Smooth muscle cell (in vitro differentiated cells): ENCODE measurements at regions not wholly inside any gene's neighbourhood (a gene's known extent, or its start where the extent isn't known, plus 50 kb on each side); places are given as distances from the start of the nearest gene placed in this dataset.

Experiments used
- DNase-seq: peaks from one replicate; lab custom pipeline; 2025; ENCODE audit not compliant: unreplicated experiment; lab: John Stamatoyannopoulos, UW
- H2AFZ ChIP-seq: fragments of 200-600 bp; sonication (generic); 2 replicates; pipeline ENCODE4 v1.6.0; 2016; ENCODE audit warnings: antibody characterized with exemption, low read depth, mild to moderate bottlenecking
- H3F3A ChIP-seq: fragments of 200-600 bp; sonication (generic); 2 replicates; pipeline ENCODE4 v1.6.0; 2017; ENCODE audit warnings: antibody characterized with exemption, low read depth
- H3K27ac ChIP-seq: fragments of 200-600 bp; sonication (generic); 2 replicates; pipeline ENCODE4 v1.5.1; 2016; ENCODE audit warnings: low read depth, mild to moderate bottlenecking
- H3K27me3 ChIP-seq: fragments of 200-600 bp; sonication (generic); 2 replicates; pipeline ENCODE4 v1.6.1; 2016; ENCODE audit warnings: low read depth, mild to moderate bottlenecking
- H3K36me3 ChIP-seq: fragments of 200-600 bp; sonication (generic); 2 replicates; pipeline ENCODE4 v1.5.1; 2016; ENCODE audit warnings: low read depth
- H3K4me1 ChIP-seq: fragments of 200-600 bp; sonication (generic); 2 replicates; pipeline ENCODE4 v1.5.1; 2016; ENCODE audit warnings: low read depth
- H3K4me2 ChIP-seq: fragments of 200-600 bp; sonication (generic); 2 replicates; pipeline ENCODE4 v1.6.0; 2016; ENCODE audit warnings: mild to moderate bottlenecking
- H3K4me3 ChIP-seq: fragments of 200-600 bp; sonication (generic); 2 replicates; pipeline ENCODE4 v1.5.1; 2016; ENCODE audit warnings: mild to moderate bottlenecking
- H3K79me2 ChIP-seq: fragments of 200-600 bp; sonication (generic); 2 replicates; pipeline ENCODE4 v1.6.0; 2016; ENCODE audit warnings: low read depth, mild to moderate bottlenecking
- H3K9ac ChIP-seq: fragments of 200-600 bp; sonication (generic); 2 replicates; pipeline ENCODE4 v1.6.0; 2016; ENCODE audit warnings: low read depth
- H3K9me3 ChIP-seq: fragments of 200-600 bp; sonication (generic); replicated peaks from 2 replicates; pipeline ENCODE4 v1.5.1; 2016; ENCODE audit warnings: low read depth
- H4K20me1 ChIP-seq: fragments of 200-600 bp; sonication (generic); 2 replicates; pipeline ENCODE4 v1.6.0; 2016; ENCODE audit warnings: low read depth
- CTCF ChIP-seq: fragments of 200-600 bp; sonication (generic); IDR thresholded peaks from 2 replicates; pipeline ENCODE4 v1.5.1; 2017; ENCODE audit warnings: borderline replicate concordance, mild to moderate bottlenecking, antibody characterized with exemption; ENCODE audit not compliant: insufficient read depth, poor library complexity, severe bottlenecking
- WGBS: methylation state at CpG from one replicate; pipeline ENCODE4 v1.1.7; 2016; ENCODE audit warnings: low lambda C conversion rate; 5-methylcytosine and 5-hydroxymethylcytosine counted together

GRCh38 chr18:34457761-34458160, 233.0 kb upstream of the NOL4 start:
- Histone ChIP-seq H3K27ac (no peak overlapping the region), H3K36me3 (no peaks in the 10 kb centered on the region), H4K20me1 (no peaks in the 10 kb centered on the region), H3F3A (no peaks in the 10 kb centered on the region), H3K4me3 (no peak overlapping the region), H3K4me1 (no peaks in the 10 kb centered on the region), H3K9ac (no peak overlapping the region), H3K79me2 (no peaks in the 10 kb centered on the region), H3K27me3 (no peaks in the 10 kb centered on the region), H3K4me2 (no peak overlapping the region), H2AFZ (no peak overlapping the region), H3K9me3 (no peaks in the 10 kb centered on the region)
- DNase-seq: no peak
- no peak for TF ChIP-seq CTCF
- 94% methylated on average over 3 of the region's 3 CpGs for WGBS

GRCh38 chr18:34458410-34458977, 233.8 kb upstream of the NOL4 start:
- no peak overlapping the region for H3K4me3 ChIP-seq
- 93% methylated on average over 3 of the region's 3 CpGs for WGBS
- no peak for TF ChIP-seq CTCF

GRCh38 chr18:34461266-34461665, 236.6 kb upstream of the NOL4 start:
- no peak overlapping the region for H3K4me3 ChIP-seq
- DNase-seq: no peak
- H3K27ac ChIP-seq: no peak overlapping the region
- H3F3A ChIP-seq: no peaks in the 10 kb centered on the region
- H4K20me1 ChIP-seq: no peaks in the 10 kb centered on the region
- no peak overlapping the region for H2AFZ ChIP-seq
- no peaks in the 10 kb centered on the region for H3K36me3 ChIP-seq
- WGBS: 96% methylated on average over 3 of the region's 3 CpGs
- H3K27me3 ChIP-seq: no peaks in the 10 kb centered on the region
- H3K79me2 ChIP-seq: no peaks in the 10 kb centered on the region
- H3K4me2 ChIP-seq: no peak overlapping the region
- no peak overlapping the region for H3K9ac ChIP-seq
- TF ChIP-seq CTCF: no peak
- H3K9me3 ChIP-seq: no peaks in the 10 kb centered on the region
- H3K4me1 ChIP-seq: no peaks in the 10 kb centered on the region

More at GRCh38 chr18:34458410-34458977, 233.8 kb upstream of the NOL4 start:
- DNase-seq: no peak
- no peak overlapping the region for H3K9ac ChIP-seq
- no peak overlapping the region for H3K4me2 ChIP-seq
- H3K79me2 ChIP-seq: no peaks in the 10 kb centered on the region
- H3F3A ChIP-seq: no peaks in the 10 kb centered on the region
- H3K4me1 ChIP-seq: no peaks in the 10 kb centered on the region
- no peak overlapping the region for H3K27ac ChIP-seq
- H3K36me3 ChIP-seq: no peaks in the 10 kb centered on the region
- H3K9me3 ChIP-seq: no peaks in the 10 kb centered on the region
- H4K20me1 ChIP-seq: no peaks in the 10 kb centered on the region
- H2AFZ ChIP-seq: no peak overlapping the region
- no peaks in the 10 kb centered on the region for H3K27me3 ChIP-seq

GRCh38 chr18:34467058-34467457, 242.3 kb upstream of the NOL4 start:
- no peaks in the 10 kb centered on the region for H4K20me1 ChIP-seq
- TF ChIP-seq CTCF: no peak
- 83% methylated on average over 1 of the region's 1 CpG for WGBS
- H3F3A ChIP-seq: no peaks in the 10 kb centered on the region
- H3K27me3 ChIP-seq: no peaks in the 10 kb centered on the region
- no peaks in the 10 kb centered on the region for H3K79me2 ChIP-seq
- H3K9me3 ChIP-seq: no peaks in the 10 kb centered on the region
- H3K4me3 ChIP-seq: no peak overlapping the region
- no peak overlapping the region for H3K9ac ChIP-seq
- no peak overlapping the region for H3K27ac ChIP-seq
- no peaks in the 10 kb centered on the region for H3K36me3 ChIP-seq
- H3K4me1 ChIP-seq: no peaks in the 10 kb centered on the region
- DNase-seq: no peak
- no peak overlapping the region for H2AFZ ChIP-seq
- H3K4me2 ChIP-seq: no peak overlapping the region
